NCI-H748 (cell line): ENCODE measurements at regions not wholly inside any gene's neighbourhood (a gene's known extent, or its start where the extent isn't known, plus 50 kb on each side); places are given as distances from the start of the nearest gene placed in this dataset.
"Not testable (repeated sequence)": the region's sequence is repeated elsewhere in the genome, so short reads cannot be mapped to it uniquely, and the experiment has no call there.

Experiments
- DNase-seq: peaks from one replicate; lab custom pipeline; 2025; ENCODE audit not compliant: unreplicated experiment; lab: John Stamatoyannopoulos, UW

DNA sequence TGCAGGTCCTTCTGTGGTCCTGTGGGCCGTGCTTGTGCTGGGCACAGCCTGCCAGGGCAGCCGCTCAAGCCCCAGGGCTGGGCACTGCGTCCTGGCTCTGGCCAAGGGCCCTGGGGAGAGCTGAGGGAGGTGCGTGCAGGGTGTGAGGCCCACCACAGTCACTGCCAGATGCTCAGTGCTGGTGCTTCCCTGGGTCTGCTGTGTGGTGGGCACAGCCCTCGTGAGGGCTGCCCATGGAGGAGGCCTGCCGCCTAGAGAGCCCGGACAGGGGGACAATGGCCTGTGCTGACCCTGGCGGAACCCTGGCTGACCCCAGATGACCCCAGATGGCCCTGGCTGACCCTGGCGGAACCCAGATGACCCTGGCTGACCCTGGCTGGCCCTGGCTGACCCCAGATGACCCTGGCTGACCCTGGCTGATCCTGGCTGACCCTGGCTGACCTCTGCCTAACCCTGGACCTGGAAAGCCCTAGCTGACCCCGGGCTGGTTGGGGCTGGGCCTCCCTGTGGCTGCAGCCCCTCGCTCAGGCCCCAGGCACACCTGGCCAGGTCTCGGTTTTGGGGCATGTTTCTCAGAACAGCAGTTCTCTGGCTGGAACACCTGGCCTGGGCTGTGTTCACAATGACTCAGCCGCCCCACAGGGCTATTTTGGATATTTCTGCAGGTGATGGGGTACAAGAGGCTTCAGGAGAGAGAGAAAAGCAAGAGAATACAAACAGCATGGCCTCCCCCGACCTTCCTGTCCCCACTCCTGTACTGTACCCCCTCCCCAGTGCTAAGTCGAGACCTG lies 55.4 kb downstream of the TMEM121 start:
- no peak for DNase-seq

DNA sequence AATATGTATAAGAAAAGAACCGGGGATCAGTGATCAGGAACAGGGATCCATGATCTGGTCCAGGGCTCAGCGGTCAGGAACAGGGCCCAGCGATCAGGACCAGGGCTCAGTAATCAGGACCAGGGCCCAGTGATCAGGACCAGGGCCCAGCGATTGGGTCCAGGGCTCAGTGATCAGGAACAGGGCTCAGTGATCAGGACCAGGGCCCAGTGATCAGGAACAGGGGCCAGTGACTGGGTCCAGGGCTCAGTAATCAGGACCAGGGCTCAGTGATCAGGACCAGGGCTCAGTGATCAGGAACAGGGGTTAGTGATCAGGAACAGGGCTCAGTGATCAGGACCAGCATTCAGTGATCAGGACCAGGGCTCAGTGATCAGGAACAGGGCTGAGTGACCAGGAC lies 56.3 kb downstream of the TMEM121 start:
- no peak for DNase-seq

DNA sequence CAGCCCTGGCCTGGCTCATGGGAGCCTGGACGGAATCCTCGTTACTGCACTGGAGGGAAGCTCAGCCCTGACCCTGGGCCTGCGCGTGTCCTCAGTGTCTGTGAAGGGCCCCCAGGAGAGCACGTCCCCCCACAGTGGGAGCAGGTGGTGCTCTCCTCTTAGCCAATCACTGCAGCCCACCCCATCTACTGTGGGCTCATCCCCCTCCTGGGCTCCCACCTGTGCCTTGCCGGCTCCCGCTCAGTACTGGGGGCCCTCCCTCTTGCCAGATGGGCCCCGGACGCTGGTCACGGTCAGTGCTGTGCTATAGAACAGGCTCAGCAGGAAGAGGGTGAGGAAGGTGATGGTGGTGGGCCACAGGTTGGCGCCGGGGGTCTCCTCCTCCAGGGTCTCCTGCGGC lies 57.5 kb downstream of the TMEM121 start:
- not testable (repeated sequence) for DNase-seq

DNA sequence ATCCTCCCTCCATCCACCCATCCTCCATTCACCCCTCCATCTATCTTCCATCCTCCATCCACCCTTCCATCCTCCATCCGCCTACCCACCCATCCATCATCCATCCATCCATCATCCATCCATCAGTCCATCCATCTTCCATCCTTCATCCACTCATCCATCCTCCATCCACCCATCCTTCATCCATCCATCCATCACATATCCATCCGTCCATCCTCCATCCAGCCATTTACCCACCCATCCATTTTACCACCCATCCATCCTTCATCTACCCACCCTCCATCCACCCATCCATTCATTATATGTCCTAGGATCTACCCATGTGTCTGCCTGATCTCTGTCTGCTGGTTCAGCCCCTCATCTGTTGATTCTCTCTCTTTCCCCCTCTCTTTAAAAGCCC lies 58.9 kb downstream of the TMEM121 start:
- DNase-seq: not testable (repeated sequence)

DNA sequence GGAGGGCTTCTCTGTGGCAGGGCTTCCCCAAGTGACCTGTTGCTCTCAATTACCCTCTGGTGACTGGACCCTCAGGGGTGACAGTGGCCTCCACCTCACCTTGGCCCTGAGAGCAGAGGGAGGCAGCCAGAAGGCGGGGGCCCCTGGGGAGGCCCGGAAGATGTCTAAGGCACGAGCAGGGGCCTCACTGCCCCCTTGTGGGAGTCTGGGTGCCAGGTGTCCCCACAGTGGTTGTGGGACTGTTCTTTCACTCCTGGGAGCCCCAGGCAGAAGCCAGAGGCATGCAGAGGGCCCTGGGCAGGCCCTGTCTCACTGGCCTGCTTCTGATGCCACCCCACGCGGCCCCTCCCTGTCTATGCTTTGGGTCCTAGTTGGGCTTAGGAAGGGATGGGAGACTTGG lies 59.3 kb downstream of the TMEM121 start:
- DNase-seq: not testable (repeated sequence)

DNA sequence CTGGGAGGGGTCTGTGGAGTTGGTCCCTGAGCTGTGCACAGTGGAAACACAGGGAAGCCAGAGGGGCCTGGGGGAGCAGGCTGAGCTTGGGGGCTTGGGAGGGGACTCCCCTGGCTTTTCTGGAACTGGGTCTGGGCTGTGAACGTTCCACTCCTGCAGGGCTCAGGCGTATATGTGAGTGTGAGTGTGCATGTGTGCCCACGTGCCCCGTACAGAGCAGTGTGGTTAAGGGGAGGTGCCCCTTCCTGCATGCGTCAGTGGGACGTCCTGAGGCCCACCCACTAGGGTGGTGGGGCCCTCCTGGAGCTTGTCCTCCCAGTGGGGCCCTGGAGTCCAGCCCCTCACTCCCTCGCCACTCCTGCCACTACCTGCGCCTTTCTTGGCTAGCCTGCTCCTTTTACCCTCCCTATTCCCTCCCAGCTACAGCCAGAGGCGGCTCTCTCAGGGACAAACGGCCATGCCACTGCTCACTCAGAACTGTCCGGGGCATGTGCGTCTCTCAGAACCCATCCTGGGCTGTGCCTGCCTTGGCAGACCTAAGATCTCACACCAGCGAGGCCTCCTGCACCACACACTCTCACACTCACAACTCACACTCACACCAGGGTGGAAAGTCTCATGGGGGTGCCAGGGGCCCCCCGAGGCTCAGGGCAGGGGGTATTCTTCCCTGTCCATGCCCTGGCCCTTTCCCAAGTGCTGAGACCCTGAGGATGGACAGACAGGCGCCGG lies 59.9 kb downstream of the TMEM121 start:
- DNase-seq: not testable (repeated sequence)

DNA sequence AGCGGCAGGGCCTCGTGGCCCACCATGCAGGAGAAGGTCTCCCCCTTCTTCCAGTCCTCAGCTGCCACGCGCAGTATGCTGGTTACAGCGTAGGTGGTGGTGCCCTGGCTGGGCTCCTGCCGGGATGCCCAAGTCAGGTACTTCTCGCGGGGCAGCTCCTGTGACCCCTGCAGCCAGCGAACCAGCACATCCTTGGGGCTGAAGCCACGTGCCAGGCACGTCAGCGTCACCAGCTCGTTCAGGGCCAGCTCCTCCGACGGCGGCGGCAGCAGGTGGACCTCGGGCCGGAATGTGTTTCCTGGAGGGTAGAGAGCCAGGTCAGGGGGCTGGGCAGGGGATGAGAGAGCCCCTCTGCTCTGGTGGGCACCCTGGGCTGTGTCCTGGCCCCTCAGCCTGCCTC lies 60.7 kb downstream of the TMEM121 start:
- not testable (repeated sequence) for DNase-seq

DNA sequence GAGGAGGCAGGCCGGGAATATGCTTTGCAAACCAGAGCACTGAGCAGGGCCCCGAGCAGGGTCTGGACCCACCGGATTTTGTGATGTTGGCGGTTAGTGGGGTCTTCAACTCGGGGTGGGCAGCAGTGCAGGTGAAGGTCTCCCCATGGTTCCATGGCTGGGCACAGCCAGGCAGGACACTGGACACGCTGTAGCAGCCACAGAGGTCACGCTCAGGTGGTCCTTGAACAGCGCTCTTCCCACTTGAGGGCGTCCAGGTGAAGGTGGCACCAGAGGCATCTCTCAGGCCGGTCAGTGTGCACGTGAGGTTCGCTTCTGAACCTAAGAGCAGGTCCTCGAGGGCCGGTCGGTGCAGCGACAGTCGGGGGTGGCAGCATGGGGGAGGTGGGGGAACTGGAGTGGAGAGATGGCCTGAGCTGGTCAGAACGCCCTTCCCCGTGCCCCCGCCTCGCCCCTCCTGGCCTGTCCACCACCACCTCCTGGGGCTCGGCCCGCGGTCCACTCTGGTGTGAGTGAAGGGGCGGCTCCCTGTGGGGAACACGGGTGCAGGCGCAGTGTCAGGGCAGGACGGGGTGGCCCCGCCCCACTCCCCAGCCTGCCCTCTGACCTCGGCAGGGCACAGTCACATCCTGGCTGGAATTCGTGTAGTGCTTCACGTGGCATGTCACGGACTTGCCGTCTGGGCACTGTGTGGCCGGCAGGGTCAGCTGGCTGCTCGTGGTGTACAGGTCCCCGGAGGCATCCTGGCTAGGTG lies 61.3 kb downstream of the TMEM121 start:
- not testable (repeated sequence) for DNase-seq

DNA sequence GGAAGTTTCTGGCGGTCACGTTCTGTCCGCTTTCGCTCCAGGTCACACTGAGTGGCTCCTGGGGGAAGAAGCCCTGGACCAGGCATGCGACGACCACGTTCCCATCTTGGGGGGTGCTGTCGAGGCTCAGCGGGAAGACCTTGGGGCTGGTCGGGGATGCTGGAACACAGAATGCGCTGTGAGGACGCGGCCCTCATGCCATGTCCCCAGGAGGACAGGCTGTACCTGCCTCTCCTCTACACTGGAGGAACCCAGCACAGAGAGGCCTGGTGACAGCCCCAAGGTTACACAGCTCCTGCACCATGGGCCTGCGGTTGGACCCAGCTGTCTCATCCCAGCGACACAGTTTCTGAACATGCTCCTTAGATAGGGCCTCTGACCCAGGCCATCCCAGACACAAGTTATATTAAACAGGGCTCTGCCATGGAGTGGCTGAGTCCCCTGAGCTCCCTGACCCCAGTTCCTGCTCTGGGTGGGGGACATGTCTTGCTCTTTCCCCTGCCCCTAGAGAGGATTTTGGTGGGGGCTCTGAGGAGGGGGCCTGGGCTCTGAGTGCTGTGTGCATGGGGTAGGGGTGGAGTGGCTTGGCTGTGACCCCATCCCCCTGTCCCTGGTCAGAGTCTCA lies 62.0 kb downstream of the TMEM121 start:
- no peak for DNase-seq

DNA sequence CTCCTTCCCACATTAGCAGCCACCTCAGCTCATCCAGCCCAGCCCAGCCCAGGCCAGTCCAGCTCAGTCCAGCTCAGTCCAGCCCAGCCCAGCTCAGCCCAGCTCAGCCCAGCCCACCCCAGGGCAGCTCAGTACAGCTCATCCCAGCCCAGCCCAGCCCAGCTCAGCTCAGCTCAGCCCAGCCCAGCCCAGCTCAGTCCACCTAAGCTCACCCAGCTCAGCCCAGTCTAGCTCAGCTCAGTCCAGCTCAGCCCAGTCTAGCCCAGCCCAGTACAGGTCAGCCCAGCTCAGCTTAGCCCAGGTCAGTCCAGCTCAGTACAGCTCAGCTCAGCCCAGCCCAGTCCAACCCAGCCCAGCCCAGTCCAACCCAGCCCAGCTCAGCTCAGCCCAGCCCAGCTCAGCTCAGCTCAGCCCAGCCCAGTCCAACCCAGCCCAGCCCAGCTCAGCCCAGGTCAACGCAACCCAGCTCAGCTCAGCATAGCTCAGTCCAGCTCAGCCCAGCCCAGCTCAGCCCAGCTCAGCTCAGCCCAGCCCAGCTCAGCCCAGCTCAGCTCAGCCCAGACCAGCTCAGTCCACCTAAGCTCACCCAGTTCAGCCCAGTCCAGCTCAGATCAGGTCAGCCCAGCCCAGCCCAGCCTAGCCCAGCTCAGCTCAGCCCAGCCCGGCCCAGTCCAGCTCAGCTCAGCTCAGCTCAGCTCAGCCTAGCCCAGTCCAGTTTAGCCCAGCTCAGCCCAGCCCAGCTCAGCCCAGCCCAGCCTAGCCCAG lies 63.0 kb downstream of the TMEM121 start:
- DNase-seq: no peak

DNA sequence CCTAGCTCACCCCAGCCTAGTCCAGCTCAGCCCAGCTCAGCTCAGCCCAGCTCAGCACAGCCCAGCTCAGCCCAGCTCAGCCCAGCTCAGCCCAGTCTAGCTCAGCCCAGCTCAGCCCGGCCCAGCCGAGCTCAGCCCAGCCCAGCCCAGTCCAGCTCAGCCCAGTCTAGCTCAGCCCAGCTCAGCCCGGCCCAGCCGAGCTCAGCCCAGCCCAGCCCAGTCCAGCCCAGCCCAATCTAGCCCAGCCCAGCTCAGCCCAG lies 63.5 kb downstream of the TMEM121 start:
- DNase-seq: not testable (repeated sequence)

DNA sequence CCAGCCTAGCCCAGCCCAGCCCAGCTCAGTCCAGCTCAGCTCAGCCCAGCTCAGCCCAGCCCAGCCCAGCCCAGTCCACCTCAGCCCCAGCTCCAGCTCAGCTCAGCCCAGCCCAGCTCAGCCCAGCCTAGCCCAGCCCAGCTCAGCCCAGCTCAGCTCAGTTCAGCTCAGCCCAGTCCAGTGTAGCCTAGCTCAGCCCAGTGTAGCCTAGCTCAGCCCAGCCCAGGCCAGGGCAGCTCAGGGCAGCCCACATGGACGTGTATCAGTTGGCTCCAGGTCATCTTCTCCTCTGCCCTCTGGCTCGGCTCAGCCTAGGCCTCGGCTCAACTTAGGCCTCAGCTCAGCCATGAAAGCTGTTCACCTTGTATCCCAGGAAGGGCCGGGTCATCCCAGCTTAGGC lies 64.7 kb downstream of the TMEM121 start:
- no peak for DNase-seq

DNA sequence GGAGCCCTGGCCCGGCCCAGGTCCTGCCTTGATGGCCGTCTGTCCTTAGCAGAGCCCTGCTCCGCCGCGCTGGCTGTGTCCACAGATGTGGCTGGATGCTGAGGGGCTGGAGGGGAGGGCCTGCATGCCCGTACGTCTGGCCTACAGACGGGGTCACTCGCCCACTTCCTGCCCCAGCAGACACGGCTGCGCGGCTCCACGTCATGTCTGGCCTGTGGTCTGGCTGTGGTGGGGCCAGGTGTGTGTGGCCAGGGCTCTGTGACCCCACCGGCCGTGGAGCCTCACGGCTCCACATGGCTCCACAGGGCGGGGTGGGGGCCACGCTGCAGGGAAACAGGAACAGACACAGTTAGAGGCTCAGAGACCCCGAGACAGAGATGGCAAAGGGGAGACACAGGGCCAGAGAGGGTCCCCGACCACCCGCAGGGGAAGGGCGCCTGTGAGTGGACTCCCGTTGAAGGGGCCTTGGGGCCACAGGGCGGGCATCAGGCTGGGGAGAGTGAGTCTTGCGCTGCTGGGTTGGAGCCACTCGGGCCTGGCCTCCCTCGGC lies 65.5 kb downstream of the TMEM121 start:
- DNase-seq: not testable (repeated sequence)

DNA sequence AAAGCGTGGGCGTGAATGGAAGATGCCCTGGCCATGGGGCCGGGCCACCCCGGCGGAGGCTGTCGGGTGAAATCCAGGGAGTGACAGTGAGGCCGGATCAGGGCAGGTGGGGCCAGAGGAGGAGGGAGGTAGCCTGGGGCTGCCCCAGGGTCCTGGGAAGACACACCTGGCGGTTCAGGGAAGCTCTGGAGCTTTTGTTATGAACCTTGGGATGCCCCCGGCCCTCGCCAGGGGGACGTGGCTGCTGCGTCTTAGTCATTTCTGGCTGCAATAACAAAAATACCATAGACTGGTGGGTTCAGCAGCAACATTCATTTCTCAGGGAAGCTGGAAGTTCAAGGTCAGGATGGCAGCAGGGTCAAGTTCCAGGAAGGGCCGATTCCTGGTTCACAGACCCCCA lies 66.3 kb downstream of the TMEM121 start:
- DNase-seq: not testable (repeated sequence)

DNA sequence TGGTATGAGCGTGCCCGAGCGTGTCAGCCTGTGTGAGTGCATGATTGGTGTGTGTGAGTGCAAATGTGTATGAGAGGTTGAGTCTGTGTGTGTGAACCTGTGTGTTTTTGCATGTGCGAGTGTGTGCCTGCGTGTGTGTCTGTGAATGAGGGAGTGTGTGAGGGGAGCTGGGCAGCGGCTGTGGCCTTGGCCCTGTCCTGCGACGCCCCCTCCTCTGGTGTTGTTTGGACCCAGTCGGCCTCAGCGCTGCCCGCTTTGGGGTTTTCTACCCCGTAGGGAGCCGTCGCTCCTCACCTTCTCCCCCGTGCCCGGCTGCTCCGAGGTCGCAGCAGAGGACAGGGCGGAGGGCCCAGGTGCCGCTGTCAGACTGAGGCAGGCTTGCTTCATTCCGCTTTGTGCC lies 69.0 kb downstream of the TMEM121 start:
- DNase-seq: not testable (repeated sequence)

DNA sequence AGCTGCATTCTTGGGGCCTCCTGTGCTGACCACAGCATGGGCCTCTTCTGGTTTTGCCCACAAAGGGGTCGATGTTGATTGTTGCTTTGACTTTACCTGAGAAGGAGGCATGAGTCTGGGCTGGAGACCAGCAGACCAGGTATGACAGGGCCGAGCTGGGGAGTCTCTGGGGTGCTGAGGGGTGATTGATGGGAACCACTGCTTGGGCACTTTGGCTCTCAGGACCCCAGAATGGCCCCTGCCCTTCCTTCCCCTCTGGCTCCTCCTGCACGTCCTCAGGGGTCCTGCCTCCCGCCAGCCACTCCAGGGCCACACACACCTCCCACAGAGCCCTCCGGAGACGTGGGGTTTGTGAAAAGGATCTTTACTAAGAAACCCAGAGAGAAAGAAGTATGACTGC lies 70.0 kb downstream of the TMEM121 start:
- not testable (repeated sequence) for DNase-seq

DNA sequence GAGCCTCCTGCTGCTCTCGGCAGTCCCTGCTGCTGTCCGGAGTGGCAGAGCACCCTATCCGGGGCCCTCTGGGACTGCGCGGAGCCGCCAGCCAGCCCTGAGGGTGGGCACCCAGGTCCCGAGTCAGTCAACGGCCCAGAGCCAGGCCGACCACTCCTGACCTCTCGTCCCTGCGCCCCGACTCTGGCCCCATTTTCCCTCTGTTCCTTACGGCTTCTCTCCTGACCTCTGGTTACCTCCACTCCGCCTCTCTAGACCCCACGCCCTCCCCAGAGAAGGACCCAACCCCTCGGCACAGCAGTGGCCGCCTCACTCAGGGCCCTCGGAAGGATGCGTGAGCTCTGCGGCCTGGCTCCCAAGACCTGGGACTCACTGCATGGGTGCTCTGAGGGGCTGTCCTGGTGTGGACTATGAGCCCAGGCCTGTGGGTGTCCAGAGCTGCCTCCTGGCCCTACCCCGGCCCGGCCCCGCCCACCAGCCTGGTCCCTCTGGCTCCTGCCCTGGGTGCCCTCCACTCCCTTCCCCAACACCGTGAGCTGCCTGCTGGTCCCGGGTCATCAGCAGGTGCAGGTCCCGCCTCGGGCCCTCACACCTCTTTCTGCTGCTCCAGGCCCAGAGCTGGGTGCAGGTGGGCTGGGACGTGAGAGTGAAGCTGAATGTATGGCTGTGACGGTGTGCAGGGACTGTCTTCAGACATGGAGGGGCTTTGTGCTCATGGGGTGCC lies 71.8 kb downstream of the TMEM121 start:
- DNase-seq: not testable (repeated sequence)

DNA sequence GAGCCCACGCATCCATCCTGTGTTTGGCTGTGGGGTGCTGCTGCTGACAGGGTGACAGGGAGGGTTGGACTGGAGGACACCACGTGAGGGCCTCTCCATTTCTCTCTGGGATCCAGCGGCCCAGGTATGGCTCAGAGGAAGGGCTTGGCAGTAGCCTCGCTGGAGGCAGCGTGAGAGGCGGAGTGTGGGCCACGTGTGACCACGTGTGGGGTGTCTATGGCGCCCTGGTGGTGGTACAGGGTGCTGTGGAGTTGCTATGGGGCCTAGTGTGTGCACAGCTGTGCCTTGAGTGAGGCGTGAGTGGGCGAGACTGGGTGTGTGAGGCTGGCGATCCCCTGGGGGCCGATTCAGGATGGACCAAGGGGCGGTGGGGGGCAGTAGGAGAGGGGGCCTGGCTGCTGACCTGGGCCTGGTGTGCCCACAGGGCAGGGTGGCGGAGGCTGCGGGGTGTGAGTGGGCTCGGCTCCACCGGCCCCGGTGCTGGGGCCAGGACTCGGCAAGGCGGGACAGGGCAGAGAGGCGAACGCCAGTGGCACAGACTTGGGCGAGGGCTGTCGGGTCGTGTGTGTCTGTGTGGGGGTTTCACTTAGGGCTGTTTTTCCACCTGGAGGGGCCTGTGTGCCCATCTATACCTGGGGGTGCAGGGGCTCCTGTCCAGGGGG lies 72.7 kb downstream of the TMEM121 start:
- DNase-seq: not testable (repeated sequence)
